H1 (cell line): ENCODE measurements at regions not wholly inside any gene's neighbourhood (a gene's known extent, or its start where the extent isn't known, plus 50 kb on each side); places are given as distances from the start of the nearest gene placed in this dataset.
"Not testable (repeated sequence)": the region's sequence is repeated elsewhere in the genome, so short reads cannot be mapped to it uniquely, and the experiment has no call there.

Source experiments
- CTCF ChIA-PET: fragments of 300-600 bp; sonication (Branson Sonifier 250); formaldehyde crosslinking; loops from one replicate; lab custom pipeline; 2021; ENCODE audit not compliant: partially characterized antibody; lab: Charles Lee
- POLR2A ChIA-PET: fragments of 300-600 bp; sonication (Branson Sonifier 250); formaldehyde crosslinking; loops from one replicate; lab custom pipeline; 2021; ENCODE audit warnings: inconsistent platforms; ENCODE audit not compliant: partially characterized antibody; lab: Charles Lee
- DNase-seq, 2 experiments: peaks; one replicate each; pipeline versions ENCODE4 v3.0.0 to v3.0.0-alpha.2; 2010 to 2022; ENCODE audit warnings: low spot score in 2 of 2, low read depth in 1 of 2, mixed read lengths in 1 of 2
- FAIRE-seq: peaks from 2 replicates; lab custom pipeline; 2011; peaks lifted over from hg19 to GRCh38; lab: Jason Lieb, UNC
- H2AFZ ChIP-seq: 2 replicates; pipeline ENCODE4 v1.8.1; 2012; ENCODE audit warnings: low read length, inconsistent platforms
- H2AK5ac ChIP-seq: 2 replicates; pipeline ENCODE4 v1.6.1; 2013; ENCODE audit warnings: low read depth, low read length
- H2BK120ac ChIP-seq: replicated peaks from 2 replicates; pipeline ENCODE3; 2013; ENCODE audit warnings: low read depth, low read length, inconsistent platforms
- H2BK12ac ChIP-seq: 2 replicates; pipeline ENCODE4 v1.6.1; 2013; ENCODE audit warnings: low read depth, low read length
- H2BK15ac ChIP-seq: 2 replicates; pipeline ENCODE4 v1.6.1; 2013; ENCODE audit warnings: low read length
- H2BK20ac ChIP-seq: 2 replicates; pipeline ENCODE4 v1.6.1; 2013; ENCODE audit warnings: low read length
- H2BK5ac ChIP-seq: 2 replicates; pipeline ENCODE4 v1.6.1; 2013; ENCODE audit warnings: low read depth, low read length
- H3K14ac ChIP-seq: 2 replicates; pipeline ENCODE4 v1.6.1; 2013; ENCODE audit warnings: inconsistent platforms; ENCODE audit not compliant: insufficient read length
- H3K18ac ChIP-seq: 2 replicates; pipeline ENCODE4 v1.6.1; 2013; ENCODE audit warnings: low read length; ENCODE audit errors: extremely low read depth
- H3K23ac ChIP-seq: 2 replicates; pipeline ENCODE4 v1.6.1; 2013; ENCODE audit warnings: inconsistent platforms; ENCODE audit not compliant: insufficient read length
- H3K23me2 ChIP-seq: 2 replicates; pipeline ENCODE4 v1.6.1; 2013; ENCODE audit warnings: low read depth, low read length
- H3K27ac ChIP-seq: 2 replicates; pipeline ENCODE4 v1.6.1; 2011; ENCODE audit warnings: low read depth, low read length, inconsistent platforms
- H3K27me3 ChIP-seq, 4 experiments: replicated peaks in 1 of 4; 1 replicate in 1 of 4; 2 replicates in 3 of 4; pipeline versions ENCODE4 v1.6.1 to v1.8.1; 2011 to 2013; ENCODE audit warnings: low read length in 3 of 4, mild to moderate bottlenecking in 3 of 4, inconsistent platforms in 2 of 4, mixed read lengths in 2 of 4, moderate library complexity in 1 of 4; ENCODE audit not compliant: control insufficient read depth in 3 of 4, insufficient read depth in 3 of 4; ENCODE audit errors: extremely low read depth in 1 of 4
- H3K36me3 ChIP-seq, 4 experiments: 2 replicates each; pipeline versions ENCODE4 v1.6.1 to v1.8.1; 2011 to 2013; ENCODE audit warnings: mild to moderate bottlenecking in 4 of 4, low read length in 3 of 4, moderate library complexity in 2 of 4, control low read depth in 1 of 4, inconsistent platforms in 1 of 4; ENCODE audit not compliant: insufficient read depth in 4 of 4, control insufficient read depth in 2 of 4
- H3K4ac ChIP-seq: replicated peaks from 2 replicates; pipeline ENCODE3; 2013; ENCODE audit warnings: low read length, low read depth, mixed read lengths, inconsistent platforms; ENCODE audit not compliant: insufficient read length
- H3K4me1 ChIP-seq, 4 experiments: replicated peaks in 1 of 4; 1 replicate in 1 of 4; 2 replicates in 3 of 4; pipeline versions ENCODE4 v1.6.1 to v1.8.1; 2011 to 2013; ENCODE audit warnings: low read length in 3 of 4, inconsistent platforms in 2 of 4, mixed read lengths in 1 of 4; ENCODE audit not compliant: insufficient read depth in 4 of 4, control insufficient read depth in 3 of 4
- H3K4me2 ChIP-seq, 2 experiments: 2 replicates each; pipeline versions ENCODE4 v1.6.1 to v1.8.1; 2011 to 2013; ENCODE audit warnings: low read depth in 2 of 2, low read length in 2 of 2, control low read depth in 1 of 2, inconsistent platforms in 1 of 2, mild to moderate bottlenecking in 1 of 2; ENCODE audit not compliant: insufficient read depth in 1 of 2
- H3K4me3 ChIP-seq, 4 experiments: fragments of 200-600, 300-600 bp in 1 of 4; sonication (generic), shearing (Covaris generic), sonication (Bioruptor Twin) in 1 of 4; 2 replicates each; pipeline versions ENCODE4 v1.5.1 to v1.8.1; 2011 to 2016; ENCODE audit warnings: low read length in 4 of 4, low read depth in 3 of 4, control low read depth in 2 of 4, inconsistent platforms in 2 of 4, mild to moderate bottlenecking in 2 of 4, mixed read lengths in 1 of 4, moderate library complexity in 1 of 4; ENCODE audit not compliant: insufficient read depth in 2 of 4; ENCODE audit errors: extremely low read depth in 1 of 4
- H3K56ac ChIP-seq: replicated peaks from 2 replicates; pipeline ENCODE3; 2013; ENCODE audit warnings: low read depth, mild to moderate bottlenecking, mixed read lengths, low read length, inconsistent platforms; ENCODE audit not compliant: insufficient read length
- H3K79me1 ChIP-seq: 2 replicates; pipeline ENCODE4 v1.6.1; 2013; ENCODE audit warnings: low read depth, low read length, control low read depth
- H3K79me2 ChIP-seq, 2 experiments: 2 replicates each; pipeline versions ENCODE4 v1.6.1 to v1.8.1; 2012 to 2013; ENCODE audit warnings: low read length in 2 of 2, mild to moderate bottlenecking in 2 of 2, inconsistent platforms in 1 of 2; ENCODE audit not compliant: insufficient read depth in 2 of 2, control insufficient read depth in 1 of 2
- H3K9ac ChIP-seq, 4 experiments: replicated peaks in 1 of 4; 1 replicate in 1 of 4; 2 replicates in 3 of 4; pipeline versions ENCODE4 v1.6.1 to v1.8.1; 2011 to 2013; ENCODE audit warnings: low read depth in 3 of 4, low read length in 3 of 4, control low read depth in 2 of 4, mild to moderate bottlenecking in 2 of 4, moderate library complexity in 2 of 4, inconsistent platforms in 1 of 4; ENCODE audit errors: extremely low read depth in 1 of 4
- H3K9me3 ChIP-seq, 2 experiments: 2 replicates each; pipeline versions ENCODE4 v1.6.1 to v1.8.1; 2012 to 2013; ENCODE audit warnings: mild to moderate bottlenecking in 2 of 2, moderate library complexity in 2 of 2, control low read depth in 1 of 2, inconsistent platforms in 1 of 2, low read depth in 1 of 2, low read length in 1 of 2, mixed read lengths in 1 of 2; ENCODE audit not compliant: insufficient read depth in 2 of 2
- H4K20me1 ChIP-seq, 2 experiments: replicated peaks in 1 of 2; 2 replicates each; pipeline versions ENCODE3 to v1.8.1; 2011 to 2013; ENCODE audit warnings: inconsistent platforms in 2 of 2, low read length in 2 of 2, mild to moderate bottlenecking in 1 of 2; ENCODE audit not compliant: insufficient read depth in 2 of 2, control insufficient read depth in 1 of 2
- H4K5ac ChIP-seq: 2 replicates; pipeline ENCODE4 v1.6.1; 2013; ENCODE audit warnings: low read length, low read depth, mixed read lengths, inconsistent platforms; ENCODE audit not compliant: insufficient read length
- H4K8ac ChIP-seq: 2 replicates; pipeline ENCODE4 v1.8.0; 2013; ENCODE audit warnings: mild to moderate bottlenecking, moderate library complexity, low read length, inconsistent platforms; ENCODE audit not compliant: insufficient read depth; ENCODE audit errors: extremely low read depth
- H4K91ac ChIP-seq: replicated peaks from 2 replicates; pipeline ENCODE3; 2013; ENCODE audit warnings: low read length, mixed read lengths, inconsistent platforms; ENCODE audit not compliant: insufficient read length
- WGBS, 2 experiments: shearing (Covaris generic) in 1 of 2; methylation state at CpG; one replicate each; pipeline versions ENCODE4 v1.1.6 to v1.1.7; 2013 to 2015; ENCODE audit warnings: low lambda C conversion rate in 2 of 2, mixed read lengths in 2 of 2, inconsistent platforms in 1 of 2, low coverage in 1 of 2, missing lambda C conversion rate in 1 of 2; ENCODE audit not compliant: insufficient replicate concordance in 2 of 2, insufficient coverage in 1 of 2, insufficient read length in 1 of 2; ENCODE audit errors: extremely low coverage in 1 of 2, missing lambda C conversion rate in 1 of 2; 5-methylcytosine and 5-hydroxymethylcytosine counted together

- H3K18ac ChIP-seq, DNase-seq, H3K27ac ChIP-seq, H4K91ac ChIP-seq, H2BK5ac ChIP-seq, H2AFZ ChIP-seq, H2BK120ac ChIP-seq, H4K20me1 ChIP-seq, POLR2A ChIA-PET, H3K9ac ChIP-seq, H3K23me2 ChIP-seq, H3K36me3 ChIP-seq, H3K79me2 ChIP-seq, H3K9me3 ChIP-seq, H4K5ac ChIP-seq, H3K79me1 ChIP-seq, H4K8ac ChIP-seq, H2BK15ac ChIP-seq, H2AK5ac ChIP-seq, H2BK12ac ChIP-seq, H3K4me1 ChIP-seq, H2BK20ac ChIP-seq, FAIRE-seq, H3K27me3 ChIP-seq, H3K4me3 ChIP-seq, H3K4me2 ChIP-seq, CTCF ChIA-PET, H3K23ac ChIP-seq, H3K14ac ChIP-seq, H3K4ac ChIP-seq, H3K56ac ChIP-seq: not testable (repeated sequence)
- WGBS, 2 experiments = 100% methylated on average over 4 of the region's 6 CpGs; no CpG with 5 or more reads in 1 of the 2 experiments
These were observed 52.2 kb downstream of the ACTRT1 start for GRCh38 chrX:128000033-128000432.
